Pulmonary artery endothelial cell (primary cell): ENCODE measurements at regions not wholly inside any gene's neighbourhood (a gene's known extent, or its start where the extent isn't known, plus 50 kb on each side); places are given as distances from the start of the nearest gene placed in this dataset.
"Not testable (repeated sequence)": the region's sequence is repeated elsewhere in the genome, so short reads cannot be mapped to it uniquely, and the experiment has no call there.

Experiments used
- DNase-seq: peaks from one replicate; pipeline ENCODE4 v3.0.0-alpha.2; 2011; ENCODE audit warnings: low read depth, low spot score

DNA sequence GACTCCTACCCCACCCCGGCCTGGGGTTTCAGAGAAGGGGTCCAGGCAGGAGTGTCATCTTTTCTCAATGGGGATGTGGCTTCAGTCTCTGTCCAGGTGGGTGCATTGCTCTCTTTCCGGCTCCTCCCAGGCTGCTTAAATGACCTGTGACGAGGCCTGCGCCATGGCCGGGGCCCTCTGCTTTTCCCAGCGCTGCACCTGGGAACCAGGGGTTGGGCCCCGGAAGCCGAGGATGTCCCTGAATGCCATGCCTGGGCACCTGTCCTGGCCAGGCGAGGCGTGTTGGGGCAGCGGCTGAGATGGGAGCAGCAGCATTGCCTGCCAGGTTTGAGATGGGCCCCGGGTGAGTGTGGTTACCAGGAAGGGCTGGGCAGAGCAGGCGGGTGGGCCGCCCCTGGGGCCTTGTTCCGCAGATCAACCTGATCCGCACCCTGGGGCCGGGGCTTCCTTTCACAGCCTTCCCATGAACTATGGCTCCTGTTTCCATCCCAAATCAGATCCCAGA is 147.4 kb downstream of the SEC14L1 start:
- DNase-seq = no peak

DNA sequence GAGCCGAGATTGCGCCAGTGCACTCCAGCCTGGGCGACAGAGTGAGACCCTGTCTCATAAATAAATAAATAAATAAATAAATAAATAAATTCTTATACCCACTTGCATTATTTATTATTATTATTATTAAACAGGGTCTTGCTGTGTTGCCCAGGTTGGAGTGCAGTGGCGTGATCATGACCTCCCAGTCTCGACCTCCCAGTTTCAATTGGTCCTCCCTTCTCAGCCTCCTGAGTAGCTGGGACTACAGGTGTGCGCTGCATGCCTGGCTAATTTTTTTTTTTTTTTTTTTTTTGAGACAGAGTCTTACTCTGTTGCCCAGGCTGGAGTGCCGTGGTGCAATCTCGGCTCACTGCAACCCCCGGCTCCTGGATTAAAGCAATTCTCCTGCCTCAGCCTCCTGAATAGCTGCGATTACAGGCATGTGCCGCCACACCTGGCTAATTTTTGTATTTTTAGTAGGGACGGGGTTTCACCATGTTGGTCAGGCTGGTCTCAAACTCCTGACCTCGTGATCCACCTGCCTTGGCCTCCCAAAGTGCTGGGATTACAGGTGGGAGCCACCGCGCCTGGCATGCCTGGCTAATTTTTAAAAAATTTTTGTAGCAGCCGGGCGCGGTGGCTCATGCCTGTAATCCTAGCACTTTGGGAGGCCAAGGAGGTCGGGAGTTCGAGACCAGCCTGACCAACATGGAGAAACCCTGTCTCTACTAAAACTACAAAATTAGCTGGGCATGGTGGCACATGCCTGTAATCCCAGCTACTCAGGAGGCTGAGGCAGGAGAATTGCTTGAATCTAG is 150.2 kb downstream of the SEC14L1 start:
- DNase-seq = not testable (repeated sequence)

DNA sequence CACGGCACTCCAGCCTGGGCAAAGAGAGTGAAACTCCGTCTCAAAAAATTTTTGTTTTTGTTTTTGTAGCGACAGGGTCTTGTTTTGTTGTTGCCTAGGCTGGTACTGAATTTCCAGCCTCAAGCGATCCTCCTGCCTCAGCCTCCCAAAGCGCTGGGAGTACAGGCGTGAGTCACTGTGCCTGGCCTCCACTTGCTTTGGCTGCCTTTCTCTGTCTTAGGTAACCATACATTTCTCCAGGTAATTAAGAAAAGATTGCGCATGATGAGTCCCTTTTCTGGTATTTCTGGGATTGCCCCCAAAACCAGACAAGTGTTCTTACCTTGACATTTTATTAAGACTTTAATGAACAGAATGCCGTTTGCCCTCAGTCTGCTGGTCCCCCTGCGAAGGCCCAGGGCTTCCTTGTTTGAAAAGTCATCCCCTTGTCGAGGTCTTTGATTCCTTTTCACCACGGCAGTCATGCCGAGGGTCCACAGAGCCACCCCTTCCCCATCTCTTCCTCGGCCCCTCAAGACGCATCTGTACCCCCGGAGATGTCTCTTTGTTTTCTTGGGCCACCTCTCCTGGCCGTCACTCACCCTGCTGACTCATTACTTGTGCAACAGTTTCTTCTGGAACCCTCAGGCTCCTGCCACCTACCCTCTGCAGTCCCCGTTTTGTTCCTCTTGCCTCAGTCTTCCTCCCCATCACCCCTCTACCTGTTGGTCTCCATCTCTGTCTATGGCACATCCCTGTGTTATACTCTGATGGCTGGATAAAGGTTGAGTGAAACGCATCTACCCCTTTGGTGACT is 151.0 kb downstream of the SEC14L1 start:
- no peak for DNase-seq

DNA sequence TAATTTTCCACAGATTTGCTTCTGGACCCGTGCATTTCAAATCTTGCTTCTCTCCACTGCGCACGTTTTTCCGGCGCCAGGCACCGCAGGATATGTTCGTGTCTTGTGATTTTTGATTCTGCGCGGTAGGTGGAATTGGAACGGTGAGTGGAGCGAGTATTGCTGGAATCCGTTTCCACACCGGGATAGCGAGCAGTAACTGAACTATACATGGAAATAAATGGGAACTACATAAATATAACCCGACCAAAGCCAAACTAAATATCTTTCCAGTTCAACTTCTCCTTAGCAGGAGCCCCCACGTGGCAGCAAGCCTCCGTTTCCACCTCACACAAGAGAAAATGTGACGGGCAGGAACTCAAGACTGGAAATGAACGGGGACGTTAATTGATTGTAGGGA is 154.0 kb downstream of the SEC14L1 start:
- DNase-seq = no peak

DNA sequence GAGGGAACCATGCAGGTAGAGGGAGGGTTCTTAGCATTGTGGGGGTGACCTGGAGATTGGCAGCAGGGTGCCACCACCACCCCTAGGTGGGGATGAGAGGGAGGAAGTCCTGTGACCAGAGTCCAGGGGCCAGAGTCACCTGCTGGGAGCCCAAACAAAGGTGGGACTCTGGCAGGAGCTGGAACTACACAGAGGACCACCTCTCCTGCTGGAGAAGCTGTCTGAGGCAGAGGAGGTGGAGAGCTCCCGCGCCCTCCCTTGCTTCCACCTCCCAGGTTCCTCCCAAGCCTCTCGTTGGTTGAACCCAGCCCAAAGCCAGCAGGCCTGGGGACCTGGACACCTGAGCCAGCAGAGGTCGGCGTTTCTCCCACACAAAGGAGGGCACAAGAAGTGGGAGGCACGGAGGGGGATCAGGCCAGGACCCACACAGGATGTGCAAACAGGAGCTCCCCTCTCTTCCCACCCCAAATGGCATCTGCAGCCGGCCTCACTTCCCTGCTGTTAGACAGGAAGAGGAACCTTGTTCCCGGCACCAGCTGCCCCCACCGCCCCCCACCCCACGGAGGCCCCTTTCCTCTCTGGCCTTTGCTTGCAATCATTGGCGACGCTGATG is 154.6 kb downstream of the SEC14L1 start:
- DNase-seq = no peak

DNA sequence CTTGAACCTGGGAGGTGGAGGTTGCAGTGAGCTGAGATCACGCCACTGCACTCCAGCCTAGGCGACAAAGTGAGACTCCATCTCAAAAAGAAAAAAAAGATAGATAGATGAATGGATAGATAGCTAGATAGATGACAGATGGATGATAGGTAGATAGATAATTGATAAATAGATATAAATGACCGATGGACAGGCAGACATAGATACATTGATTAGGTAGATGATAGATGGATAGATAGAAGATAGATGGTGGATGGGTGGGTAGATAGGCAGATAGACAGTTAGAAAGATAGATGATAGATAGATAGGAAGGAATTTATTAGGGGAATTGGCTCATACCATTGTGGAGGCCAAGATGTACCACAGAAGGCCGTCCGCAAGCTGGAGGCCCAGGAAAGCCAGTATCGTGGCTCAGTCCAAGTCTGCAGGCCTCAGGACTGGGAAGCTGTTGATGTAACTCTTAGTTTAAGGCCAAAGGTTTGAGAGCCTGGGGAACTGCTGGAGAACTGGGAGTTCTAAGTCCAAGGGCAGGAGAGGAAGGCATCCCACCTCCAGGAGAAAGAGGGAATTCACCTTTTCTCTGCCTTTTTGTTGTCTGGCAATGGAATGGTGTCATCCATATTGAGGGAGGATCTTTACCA is 156.1 kb downstream of the SEC14L1 start:
- no peak for DNase-seq

DNA sequence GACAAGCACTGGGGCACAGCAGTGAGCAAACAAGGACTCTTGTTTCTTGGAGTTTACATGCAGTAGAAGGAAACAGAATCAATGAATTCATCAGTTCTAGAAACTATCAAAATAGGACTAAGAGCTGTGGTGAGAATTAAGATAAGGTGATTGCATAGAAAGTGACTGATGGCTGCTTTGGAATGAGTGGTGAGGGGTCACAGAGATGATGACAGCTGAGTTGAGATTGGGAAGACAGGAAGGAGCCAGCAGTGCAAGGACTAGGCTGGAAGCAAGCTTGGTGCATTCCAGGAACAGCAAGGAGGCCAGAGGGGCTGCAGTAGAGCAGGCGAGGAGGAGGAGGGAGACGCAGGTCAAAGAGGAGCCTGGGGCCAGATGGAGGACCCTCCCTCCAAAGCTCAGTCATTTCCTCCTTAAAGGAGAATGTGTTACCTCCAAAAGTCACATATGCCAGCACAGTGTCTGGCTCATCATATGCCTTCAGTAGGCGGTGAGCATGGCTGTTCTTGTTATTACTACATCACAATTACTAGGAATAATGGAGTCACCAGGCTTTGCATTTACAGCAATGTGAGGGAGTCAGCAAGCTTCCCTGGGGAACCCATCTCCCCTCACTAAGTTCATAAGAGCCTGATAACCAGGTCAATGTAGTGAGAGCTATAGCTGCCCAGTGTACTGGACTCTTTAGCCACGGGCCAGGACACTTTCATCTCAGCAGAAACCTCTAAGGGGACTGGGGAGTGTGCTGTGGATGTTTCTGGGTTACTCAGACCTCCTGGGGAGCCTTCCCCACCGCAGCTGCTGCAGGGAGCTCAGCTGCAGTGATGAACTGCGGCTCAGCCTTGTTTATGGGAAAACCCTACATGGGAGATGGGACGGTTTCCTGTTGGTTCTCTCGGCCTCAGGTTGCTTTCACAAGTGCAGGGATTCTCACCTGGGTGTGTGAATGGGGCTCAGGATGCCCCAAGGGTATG is 157.2 kb downstream of the SEC14L1 start:
- DNase-seq = no peak

DNA sequence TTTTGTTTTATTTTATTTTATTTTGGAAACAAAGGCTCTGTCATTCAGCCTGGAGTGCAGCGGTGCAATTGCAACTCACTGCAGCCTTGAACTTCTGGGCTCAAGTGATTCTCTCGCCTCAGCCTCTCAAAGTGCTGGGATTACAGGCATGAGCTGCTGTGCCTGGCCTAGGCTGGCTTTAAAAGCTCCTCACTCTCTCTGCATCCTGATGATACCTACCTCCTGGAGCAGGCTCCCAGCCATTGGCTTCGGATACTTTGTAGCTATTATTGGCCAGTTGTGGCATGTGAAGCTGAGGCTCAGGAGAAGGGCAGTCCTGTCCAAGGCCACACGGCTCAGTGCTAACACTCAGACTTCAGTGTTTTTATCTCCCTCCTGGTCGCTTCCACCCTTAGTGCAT is 158.0 kb downstream of the SEC14L1 start:
- no peak for DNase-seq

DNA sequence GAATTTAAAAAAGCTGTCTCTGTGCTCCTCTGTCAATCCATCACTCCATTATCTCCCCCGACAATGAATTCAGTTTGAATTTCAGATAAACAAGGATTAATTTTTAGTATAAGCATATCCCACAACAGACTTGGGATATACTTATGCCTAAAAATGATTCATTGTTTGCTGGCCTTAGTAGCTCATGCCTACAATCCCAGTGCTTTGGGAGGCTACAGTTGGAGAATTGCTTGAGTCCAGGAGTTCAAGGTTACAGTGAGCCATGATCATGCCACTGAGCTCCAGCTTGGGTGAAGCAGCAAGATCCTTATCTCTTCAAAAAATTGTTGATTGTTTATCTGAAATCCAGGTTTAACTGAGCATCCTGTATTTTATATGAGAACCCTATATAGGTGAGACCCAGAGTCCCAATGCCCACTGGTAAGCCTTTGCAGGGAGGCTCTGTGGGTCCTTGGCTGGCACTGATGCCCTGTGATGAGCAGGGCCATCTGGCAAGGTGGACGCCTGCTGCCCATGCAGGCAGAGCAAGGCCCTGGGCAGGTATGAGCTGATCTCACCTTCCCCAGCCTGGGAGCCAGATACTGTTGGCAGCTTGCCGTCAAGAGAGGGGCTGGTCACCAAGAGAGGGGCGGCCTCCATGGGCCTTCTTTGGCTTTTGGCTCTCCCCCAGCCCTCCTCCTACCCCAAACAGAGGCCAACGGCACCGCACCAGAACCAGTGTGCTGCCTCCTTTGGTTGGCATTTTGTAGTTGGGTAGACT is 158.7 kb downstream of the SEC14L1 start:
- no peak for DNase-seq

DNA sequence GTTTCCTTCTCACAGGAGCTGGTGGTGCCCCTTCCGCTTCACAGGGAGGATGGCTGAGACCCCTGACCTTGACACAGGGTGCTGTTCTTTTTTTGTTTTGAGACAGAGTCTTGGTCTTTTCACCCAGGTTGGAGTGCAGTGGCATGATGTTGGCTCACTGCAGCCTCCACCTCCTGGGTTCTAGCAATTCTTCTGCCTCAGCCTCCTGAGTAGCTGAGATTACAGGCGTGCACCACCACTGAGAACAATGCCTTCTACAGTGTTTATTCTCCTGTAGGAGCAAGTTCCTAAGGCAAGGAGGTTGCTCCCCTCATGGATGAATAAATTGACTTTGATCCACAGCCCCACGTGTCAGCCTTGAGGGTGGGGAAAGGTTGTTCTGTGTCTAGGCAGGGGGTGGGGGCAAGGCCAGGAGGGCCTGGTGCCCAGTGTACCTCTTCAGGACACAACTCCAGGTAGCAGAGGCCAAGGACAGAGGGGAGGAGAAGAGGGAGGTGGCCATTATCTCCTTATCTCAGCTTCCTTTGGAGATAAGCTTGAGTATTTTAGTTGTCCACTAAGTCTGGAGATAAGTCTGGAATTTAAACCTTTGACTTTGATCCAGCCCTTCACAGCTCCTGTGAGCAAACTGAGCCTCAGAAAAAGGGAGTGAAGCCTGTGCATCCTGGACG is 159.4 kb downstream of the SEC14L1 start:
- no peak for DNase-seq

DNA sequence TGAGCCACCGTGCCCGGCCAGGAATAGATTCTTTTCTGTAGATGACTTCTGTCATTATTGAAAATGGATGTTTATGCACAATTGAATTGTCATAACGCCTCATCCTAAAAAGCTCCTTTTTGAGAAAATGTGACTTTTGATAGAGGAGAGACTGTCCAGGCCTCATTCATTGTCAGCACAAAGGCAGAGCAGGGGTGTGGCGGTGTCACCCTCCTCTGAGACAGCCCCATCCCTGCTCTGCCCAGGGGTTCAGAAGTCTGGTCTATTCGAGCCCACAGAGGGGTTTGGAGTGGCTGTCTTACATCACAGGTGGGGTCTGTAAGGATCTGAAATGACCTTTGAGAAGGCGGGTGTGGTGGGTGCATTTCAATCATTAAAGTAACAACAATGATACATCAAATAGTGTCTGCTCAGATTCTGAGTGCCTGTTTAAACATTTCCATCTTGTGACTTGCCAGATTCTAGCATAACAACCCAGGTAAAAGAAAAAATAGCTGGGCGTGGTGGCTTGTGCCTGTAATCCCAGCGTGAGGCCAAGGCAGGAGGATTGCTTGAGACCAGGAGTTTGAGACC is 161.0 kb downstream of the SEC14L1 start:
- DNase-seq = no peak

DNA sequence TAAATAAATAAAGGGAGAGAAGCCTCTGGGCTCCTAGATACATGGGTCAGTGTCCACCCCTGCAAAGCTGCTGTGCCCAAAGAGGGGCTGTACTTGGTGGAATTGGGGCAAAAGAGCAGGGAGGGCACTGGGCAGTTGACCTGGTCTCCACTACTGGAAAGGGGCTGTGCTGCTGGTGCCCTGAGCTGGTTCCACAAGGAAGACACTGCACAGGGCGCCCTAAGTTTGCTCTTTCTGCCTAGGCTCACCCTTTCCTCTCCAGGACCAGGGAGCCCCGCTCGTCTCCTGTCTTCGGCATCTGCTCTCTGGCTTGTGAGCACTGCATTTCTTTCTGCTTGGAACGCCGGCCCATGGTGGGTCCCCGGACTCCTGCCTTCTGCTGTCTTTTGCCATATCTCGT is 161.9 kb downstream of the SEC14L1 start:
- DNase-seq = no peak

DNA sequence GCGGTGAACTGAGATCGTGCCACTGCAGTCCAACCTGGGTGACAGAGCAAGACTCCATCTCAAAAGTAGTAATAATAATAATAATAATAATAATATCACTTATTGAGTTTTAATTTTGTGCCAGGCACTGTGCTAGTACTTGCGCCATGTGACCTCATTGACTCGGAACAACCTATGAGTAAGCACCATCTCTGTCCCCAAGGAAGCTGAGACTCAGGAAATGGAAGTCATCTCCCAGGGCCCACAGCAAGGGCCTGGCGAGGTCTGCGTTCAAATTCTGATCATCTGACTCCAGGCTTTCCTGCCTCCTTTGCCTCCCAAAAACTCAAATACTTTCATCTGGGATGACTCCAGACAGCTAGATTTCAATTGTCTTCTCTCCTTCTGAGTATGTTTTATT is 162.9 kb downstream of the SEC14L1 start:
- DNase-seq = no peak

DNA sequence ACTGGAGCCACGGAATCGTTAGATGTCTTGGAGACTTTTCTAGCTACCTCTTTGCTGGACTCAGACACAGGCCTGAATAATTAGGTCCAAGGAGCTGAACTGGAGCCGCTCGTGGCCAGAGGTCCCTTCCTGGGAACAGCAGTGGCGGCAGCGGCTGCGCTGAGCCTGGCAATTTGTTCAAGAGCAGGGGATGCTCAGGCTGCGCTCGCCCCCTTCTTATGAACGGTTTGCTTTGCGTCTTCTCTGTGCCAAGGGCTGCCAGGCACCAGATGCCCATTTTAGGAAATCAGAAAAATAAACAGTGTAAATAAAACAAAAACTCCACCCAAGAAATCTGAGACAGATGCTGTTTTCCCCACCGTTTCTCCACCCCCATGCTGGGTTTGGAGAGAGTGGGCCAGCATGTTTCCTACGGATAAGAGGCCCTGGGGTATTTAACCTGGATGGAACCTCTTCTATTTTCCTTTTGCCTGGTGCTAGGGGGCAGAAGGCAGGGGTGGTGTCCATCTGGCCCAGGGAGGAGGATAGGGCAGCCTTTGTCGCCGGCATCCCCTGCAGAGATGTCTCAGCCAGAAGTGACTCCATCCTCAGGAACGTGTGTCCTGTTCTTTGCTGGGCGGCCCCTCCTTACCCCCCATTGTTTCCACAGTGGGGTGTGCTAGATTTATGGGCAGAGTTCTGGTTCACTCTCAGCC is 163.4 kb downstream of the SEC14L1 start:
- DNase-seq = no peak

DNA sequence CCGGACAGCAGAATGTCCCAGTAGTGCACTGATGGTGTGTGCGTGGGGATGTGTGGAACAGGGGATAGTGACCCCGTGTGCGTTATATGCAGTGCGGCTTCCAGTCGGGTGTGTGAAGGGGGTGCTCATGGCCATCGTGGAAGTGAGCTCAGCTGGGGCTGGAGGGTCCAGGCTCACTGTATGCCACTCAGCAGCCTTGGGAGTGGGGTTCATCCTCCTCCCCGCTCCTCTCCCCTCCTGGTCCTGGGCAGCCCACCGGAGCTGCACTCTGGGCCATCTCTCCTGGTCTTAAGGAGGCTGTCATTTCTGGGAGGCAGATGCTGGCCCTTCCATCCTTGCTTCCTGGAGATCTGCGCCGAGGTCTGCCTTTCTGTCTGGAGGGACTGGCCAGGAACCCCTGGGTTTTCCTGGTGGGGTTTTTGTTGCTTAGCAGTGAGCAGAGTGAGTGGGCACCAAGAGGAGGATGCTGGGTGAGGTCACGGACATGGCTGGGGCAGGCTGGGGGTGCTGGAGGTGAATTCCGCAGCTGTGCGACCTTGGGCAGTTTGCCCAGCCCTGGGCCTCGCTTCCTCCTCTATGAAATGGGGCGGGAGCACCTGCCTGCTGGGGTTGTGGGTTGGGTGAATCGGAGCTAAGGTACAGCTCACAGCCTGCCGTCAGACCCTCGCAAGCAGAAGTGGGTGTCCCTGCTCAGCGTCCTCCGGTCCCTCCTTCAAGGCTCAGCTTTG is 164.1 kb downstream of the SEC14L1 start:
- DNase-seq = no peak

DNA sequence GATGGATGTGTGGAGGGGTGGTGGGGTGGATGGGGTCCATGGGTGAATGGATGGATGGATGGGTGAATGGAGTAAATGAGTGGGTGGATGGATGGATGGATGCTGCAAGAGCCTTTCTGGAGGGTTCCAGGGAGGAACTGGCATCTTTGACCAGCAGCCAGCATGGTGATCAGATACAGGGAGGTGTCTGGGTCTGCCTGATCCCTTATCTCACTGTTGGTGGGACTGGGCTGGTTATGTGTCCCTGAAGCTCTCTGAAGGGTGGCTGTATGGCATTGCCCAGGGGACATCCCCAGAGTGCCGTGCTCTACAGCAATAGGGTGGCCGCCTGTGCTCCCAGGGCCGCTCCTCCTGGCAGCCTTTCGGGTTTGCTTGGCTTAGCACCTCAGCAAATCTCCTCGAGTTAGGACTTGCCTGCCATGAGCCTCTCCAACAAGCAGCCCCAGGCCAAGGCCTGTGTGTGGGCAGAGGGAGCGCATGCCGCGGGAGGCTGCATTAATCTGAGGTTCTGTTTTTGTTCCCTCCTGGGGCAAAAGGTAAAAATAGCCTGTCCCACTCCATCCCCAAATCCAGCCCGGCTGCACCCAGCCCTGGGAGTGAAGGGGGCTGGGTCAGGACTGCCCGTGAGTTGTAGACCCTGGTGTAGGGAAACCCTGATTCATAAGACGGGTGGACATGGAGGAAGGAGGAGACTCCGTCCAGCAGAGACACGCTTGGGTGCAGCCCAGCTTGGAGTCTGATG is 165.4 kb downstream of the SEC14L1 start:
- no peak for DNase-seq
